ENCODE measurements at regions not wholly inside any gene's neighbourhood (a gene's known extent, or its start where the extent isn't known, plus 50 kb on each side); places are given as distances from the start of the nearest gene placed in this dataset.

DNA sequence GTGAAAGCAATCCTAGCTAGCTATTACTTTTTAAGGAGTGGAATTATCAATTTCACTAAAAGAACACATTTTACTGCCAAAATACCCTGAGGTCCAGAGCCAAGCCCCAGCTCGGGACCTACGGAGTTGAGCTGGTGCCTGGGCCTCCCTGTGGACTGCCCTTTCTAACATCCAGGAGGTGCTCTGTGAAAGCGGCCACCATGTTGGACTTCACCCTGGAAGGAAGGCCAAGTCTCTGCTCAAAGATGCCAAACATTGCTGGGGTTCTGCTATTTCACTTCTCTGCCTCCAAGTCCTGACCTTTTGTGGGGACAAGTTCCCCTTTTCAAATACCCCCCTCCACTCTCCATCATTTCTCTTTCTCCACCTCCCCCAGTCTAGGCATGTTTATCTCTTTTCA lies 498.7 kb upstream of the RAB6C start:
- TF ChIP-seq CTCF (IDR thresholded peaks at IDR 0.05; ENCODE audit: low read depth, low read length), result no peak
- no peak for TF ChIP-seq EZH2phosphoT487 (IDR thresholded peaks at IDR 0.05; ENCODE audit: low read depth)
